Vagina (tissue), 2 donors: ENCODE measurements at regions not wholly inside any gene's neighbourhood (a gene's known extent, or its start where the extent isn't known, plus 50 kb on each side); places are given as distances from the start of the nearest gene placed in this dataset.

Experiments
- POLR2A ChIP-seq, 2 donors: fragments of 450-650 bp; IDR thresholded peaks; one replicate each; pipeline ENCODE4 v1.6.1; 2017; ENCODE audit warnings: antibody characterized with exemption in 2 of 2, mild to moderate bottlenecking in 2 of 2, moderate library complexity in 2 of 2
- TF ChIP-seq, protein P1 (sequence below), 3 experiments: fragments of 450-650 bp in 2 of 3; fragments of 200-600 bp in 1 of 3; sonication (generic) in 1 of 3; IDR thresholded peaks; one replicate each; pipeline ENCODE4 v1.5.1; 2017 to 2019; ENCODE audit warnings: antibody characterized with exemption in 3 of 3, mild to moderate bottlenecking in 2 of 3, moderate library complexity in 2 of 3

DNA sequence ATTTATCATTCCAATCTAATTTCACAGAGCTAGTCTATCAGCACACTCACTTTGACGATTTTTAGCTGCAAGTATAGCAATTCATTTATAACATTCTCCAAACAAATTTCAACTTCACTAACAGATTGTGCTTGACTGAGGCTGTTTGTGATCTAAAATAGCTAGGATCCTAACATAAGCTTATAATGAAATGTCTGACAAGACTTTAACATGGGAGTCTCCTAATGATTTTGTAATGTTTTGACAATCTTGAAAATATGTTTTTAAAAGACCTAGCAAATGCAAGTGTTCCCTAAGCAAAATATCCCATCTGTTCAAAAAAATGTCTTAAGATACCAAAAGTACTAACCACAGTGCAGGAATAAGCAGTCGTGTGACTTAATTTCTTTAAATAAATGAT is 889.5 kb upstream of the SPRY2 start:
- no peak for TF ChIP-seq POLR2A (IDR thresholded peaks at IDR 0.05)
- TF ChIP-seq, protein P1, sequence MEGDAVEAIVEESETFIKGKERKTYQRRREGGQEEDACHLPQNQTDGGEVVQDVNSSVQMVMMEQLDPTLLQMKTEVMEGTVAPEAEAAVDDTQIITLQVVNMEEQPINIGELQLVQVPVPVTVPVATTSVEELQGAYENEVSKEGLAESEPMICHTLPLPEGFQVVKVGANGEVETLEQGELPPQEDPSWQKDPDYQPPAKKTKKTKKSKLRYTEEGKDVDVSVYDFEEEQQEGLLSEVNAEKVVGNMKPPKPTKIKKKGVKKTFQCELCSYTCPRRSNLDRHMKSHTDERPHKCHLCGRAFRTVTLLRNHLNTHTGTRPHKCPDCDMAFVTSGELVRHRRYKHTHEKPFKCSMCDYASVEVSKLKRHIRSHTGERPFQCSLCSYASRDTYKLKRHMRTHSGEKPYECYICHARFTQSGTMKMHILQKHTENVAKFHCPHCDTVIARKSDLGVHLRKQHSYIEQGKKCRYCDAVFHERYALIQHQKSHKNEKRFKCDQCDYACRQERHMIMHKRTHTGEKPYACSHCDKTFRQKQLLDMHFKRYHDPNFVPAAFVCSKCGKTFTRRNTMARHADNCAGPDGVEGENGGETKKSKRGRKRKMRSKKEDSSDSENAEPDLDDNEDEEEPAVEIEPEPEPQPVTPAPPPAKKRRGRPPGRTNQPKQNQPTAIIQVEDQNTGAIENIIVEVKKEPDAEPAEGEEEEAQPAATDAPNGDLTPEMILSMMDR (IDR thresholded peaks at IDR 0.05): no peak
